ENCODE measurements at regions not wholly inside any gene's neighbourhood (a gene's known extent, or its start where the extent isn't known, plus 50 kb on each side); places are given as distances from the start of the nearest gene placed in this dataset.

GRCh38 chr3:26068890-26069289, 279.0 kb downstream of the OXSM start:
- no peak for TF ChIP-seq RARB (CRISPR knock-in tag; IDR thresholded peaks at IDR 0.05)
- no peak for TF ChIP-seq BACH2 (CRISPR knock-in tag; IDR thresholded peaks at IDR 0.05; ENCODE audit: borderline replicate concordance)
- no peak for TF ChIP-seq TSHZ2 (CRISPR knock-in tag; IDR thresholded peaks at IDR 0.05)
- TF ChIP-seq ISL1 (CRISPR knock-in tag; IDR thresholded peaks at IDR 0.05): no peak
- no peak for TF ChIP-seq ZFP3 (CRISPR knock-in tag; IDR thresholded peaks at IDR 0.05)
- no peak for TF ChIP-seq CSRNP3 (CRISPR knock-in tag; IDR thresholded peaks at IDR 0.05)
- TF ChIP-seq ESRRG (CRISPR knock-in tag; IDR thresholded peaks at IDR 0.05): no peak
- TF ChIP-seq ZNF8 (CRISPR knock-in tag; IDR thresholded peaks at IDR 0.05): no peak

Data from SK-N-SH treated with all-trans-retinoic acid at 6 μM for 48 hours (cell line).